Keratinocyte (primary cell): ENCODE measurements at regions not wholly inside any gene's neighbourhood (a gene's known extent, or its start where the extent isn't known, plus 50 kb on each side); places are given as distances from the start of the nearest gene placed in this dataset.

Source experiments
- EZH2 ChIP-seq: IDR thresholded peaks from one replicate; pipeline ENCODE4 v1.6.1; 2012; ENCODE audit warnings: inconsistent platforms, mild to moderate bottlenecking, low read length, moderate library complexity
- TF ChIP-seq, protein P1 (sequence below), 3 experiments: IDR thresholded peaks in 1 of 3; conservative IDR thresholded peaks in 1 of 3; optimal IDR thresholded peaks in 1 of 3; 2 replicates in 2 of 3; 3 replicates in 1 of 3; pipeline versions ENCODE3 to v1.5.1; 2011; ENCODE audit warnings: low read length in 3 of 3, mild to moderate bottlenecking in 3 of 3, moderate library complexity in 2 of 3, control low read depth in 1 of 3, inconsistent platforms in 1 of 3; ENCODE audit not compliant: insufficient read depth in 2 of 3; ENCODE audit errors: extremely low read depth in 1 of 3

- TF ChIP-seq, protein P1, sequence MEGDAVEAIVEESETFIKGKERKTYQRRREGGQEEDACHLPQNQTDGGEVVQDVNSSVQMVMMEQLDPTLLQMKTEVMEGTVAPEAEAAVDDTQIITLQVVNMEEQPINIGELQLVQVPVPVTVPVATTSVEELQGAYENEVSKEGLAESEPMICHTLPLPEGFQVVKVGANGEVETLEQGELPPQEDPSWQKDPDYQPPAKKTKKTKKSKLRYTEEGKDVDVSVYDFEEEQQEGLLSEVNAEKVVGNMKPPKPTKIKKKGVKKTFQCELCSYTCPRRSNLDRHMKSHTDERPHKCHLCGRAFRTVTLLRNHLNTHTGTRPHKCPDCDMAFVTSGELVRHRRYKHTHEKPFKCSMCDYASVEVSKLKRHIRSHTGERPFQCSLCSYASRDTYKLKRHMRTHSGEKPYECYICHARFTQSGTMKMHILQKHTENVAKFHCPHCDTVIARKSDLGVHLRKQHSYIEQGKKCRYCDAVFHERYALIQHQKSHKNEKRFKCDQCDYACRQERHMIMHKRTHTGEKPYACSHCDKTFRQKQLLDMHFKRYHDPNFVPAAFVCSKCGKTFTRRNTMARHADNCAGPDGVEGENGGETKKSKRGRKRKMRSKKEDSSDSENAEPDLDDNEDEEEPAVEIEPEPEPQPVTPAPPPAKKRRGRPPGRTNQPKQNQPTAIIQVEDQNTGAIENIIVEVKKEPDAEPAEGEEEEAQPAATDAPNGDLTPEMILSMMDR (optimal IDR thresholded peaks at IDR 0.05 in 1 of 3, IDR thresholded peaks at IDR 0.05 in 1 of 3, conservative IDR thresholded peaks at IDR 0.05 in 1 of 3; ENCODE audit: extremely low read depth in 1 of 3, insufficient read depth in 2 of 3, low read length in 3 of 3), result no peak
- TF ChIP-seq EZH2, result no peak
These were observed 69.4 kb upstream of the EED start for GRCh38 chr11:86175191-86175590.
